Fibroblast of lung (primary cell): ENCODE measurements at regions not wholly inside any gene's neighbourhood (a gene's known extent, or its start where the extent isn't known, plus 50 kb on each side); places are given as distances from the start of the nearest gene placed in this dataset.

ENCODE experiments used
- DNase-seq, 2 donors: peaks; one replicate each; pipeline versions ENCODE4 v3.0.0 to v3.0.0-alpha.2; 2010; ENCODE audit warnings: low read depth in 2 of 2
- H2AFZ ChIP-seq: 2 replicates; pipeline ENCODE4 v1.5.1; 2012; ENCODE audit warnings: low read length, control low read depth, inconsistent platforms
- H3K27ac ChIP-seq: 2 replicates; pipeline ENCODE4 v1.5.1; 2011; ENCODE audit warnings: low read length, control low read depth; ENCODE audit not compliant: insufficient read depth
- H3K27me3 ChIP-seq: 2 replicates; pipeline ENCODE4 v1.5.1; 2011; ENCODE audit warnings: mild to moderate bottlenecking, low read length; ENCODE audit not compliant: control insufficient read depth, insufficient read depth
- H3K36me3 ChIP-seq: 2 replicates; pipeline ENCODE4 v1.5.1; 2011; ENCODE audit warnings: low read length; ENCODE audit not compliant: control insufficient read depth, insufficient read depth
- H3K4me1 ChIP-seq: 2 replicates; pipeline ENCODE4 v1.5.1; 2011; ENCODE audit warnings: low read length; ENCODE audit not compliant: control insufficient read depth, insufficient read depth; ENCODE audit errors: extremely low read depth
- H3K4me2 ChIP-seq: 2 replicates; pipeline ENCODE4 v1.5.1; 2011; ENCODE audit warnings: low read length, control low read depth; ENCODE audit not compliant: insufficient read depth; ENCODE audit errors: extremely low read depth
- H3K4me3 ChIP-seq, 4 experiments: fragments of 200-600 bp in 1 of 4; sonication (generic) in 1 of 4; replicated peaks in 1 of 4; 2 replicates each; pipeline ENCODE4 v1.5.1; 2011 to 2016; ENCODE audit warnings: low read length in 4 of 4, low read depth in 3 of 4, mild to moderate bottlenecking in 3 of 4, control low read depth in 2 of 4, inconsistent platforms in 1 of 4, mixed read lengths in 1 of 4; ENCODE audit not compliant: insufficient read depth in 1 of 4; ENCODE audit errors: control extremely low read depth in 1 of 4
- H3K79me2 ChIP-seq: 2 replicates; pipeline ENCODE4 v1.5.1; 2012; ENCODE audit warnings: mild to moderate bottlenecking, low read length, inconsistent platforms; ENCODE audit not compliant: control insufficient read depth, insufficient read depth
- H3K9ac ChIP-seq: 2 replicates; pipeline ENCODE4 v1.5.1; 2011; ENCODE audit warnings: mild to moderate bottlenecking, low read length, control low read depth; ENCODE audit not compliant: insufficient read depth
- H3K9me3 ChIP-seq: 2 replicates; pipeline ENCODE4 v1.5.1; 2012; ENCODE audit warnings: low read depth, low read length; ENCODE audit not compliant: control insufficient read depth, insufficient read depth
- H4K20me1 ChIP-seq: 2 replicates; pipeline ENCODE4 v1.5.1; 2011; ENCODE audit warnings: low read length; ENCODE audit not compliant: control insufficient read depth, insufficient read depth; ENCODE audit errors: extremely low read depth
- EZH2 ChIP-seq: IDR thresholded peaks from 2 replicates; pipeline ENCODE4 v1.5.1; 2012; ENCODE audit warnings: low read length, control low read depth, mild to moderate bottlenecking; ENCODE audit errors: missing control alignments
- TF ChIP-seq, protein P1 (sequence below), 2 donors: IDR thresholded peaks in 1 of 2; conservative IDR thresholded peaks in 1 of 2; 1 replicate in 1 of 2; 2 replicates in 1 of 2; pipeline ENCODE4 v1.5.1; 2011 to 2012; ENCODE audit warnings: low read length in 2 of 2, control low read depth in 1 of 2, inconsistent platforms in 1 of 2, low read depth in 1 of 2, mild to moderate bottlenecking in 1 of 2

DNA sequence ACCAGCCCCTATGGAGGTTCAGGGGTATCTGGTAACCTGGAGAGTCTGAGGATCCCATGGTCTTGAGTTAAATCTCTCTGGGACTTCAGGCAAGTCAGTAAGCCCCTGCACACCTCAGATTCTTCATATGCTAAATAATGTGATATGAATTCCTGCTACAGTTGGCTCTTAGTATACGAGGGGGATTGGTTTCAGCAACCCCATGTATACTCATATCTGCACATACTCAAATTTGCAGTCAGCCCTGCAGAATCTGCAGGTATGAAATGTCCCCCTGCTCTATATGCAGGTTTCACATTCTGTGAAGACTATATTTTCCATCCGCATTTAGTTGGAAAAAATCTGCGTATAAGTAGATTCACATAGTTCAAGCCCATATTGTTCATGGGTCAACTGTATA lies 136.6 kb downstream of the TOMM20 start:
- Histone ChIP-seq H3K79me2 (no peaks in the 10 kb centered on the region), H3K4me1 (peaks cover 14% of the 10 kb centered on the region), H3K27ac (no peak overlapping the region), H4K20me1 (no peaks in the 10 kb centered on the region), H3K4me2 (no peak overlapping the region), H2AFZ (no peak overlapping the region), H3K27me3 (no peaks in the 10 kb centered on the region), H3K9me3 (no peaks in the 10 kb centered on the region), H3K9ac (no peak overlapping the region), H3K36me3 (no peaks in the 10 kb centered on the region), H3K4me3 (no peak overlapping the region)
- no peak for DNase-seq
- no peak for TF ChIP-seq EZH2
- TF ChIP-seq, protein P1, sequence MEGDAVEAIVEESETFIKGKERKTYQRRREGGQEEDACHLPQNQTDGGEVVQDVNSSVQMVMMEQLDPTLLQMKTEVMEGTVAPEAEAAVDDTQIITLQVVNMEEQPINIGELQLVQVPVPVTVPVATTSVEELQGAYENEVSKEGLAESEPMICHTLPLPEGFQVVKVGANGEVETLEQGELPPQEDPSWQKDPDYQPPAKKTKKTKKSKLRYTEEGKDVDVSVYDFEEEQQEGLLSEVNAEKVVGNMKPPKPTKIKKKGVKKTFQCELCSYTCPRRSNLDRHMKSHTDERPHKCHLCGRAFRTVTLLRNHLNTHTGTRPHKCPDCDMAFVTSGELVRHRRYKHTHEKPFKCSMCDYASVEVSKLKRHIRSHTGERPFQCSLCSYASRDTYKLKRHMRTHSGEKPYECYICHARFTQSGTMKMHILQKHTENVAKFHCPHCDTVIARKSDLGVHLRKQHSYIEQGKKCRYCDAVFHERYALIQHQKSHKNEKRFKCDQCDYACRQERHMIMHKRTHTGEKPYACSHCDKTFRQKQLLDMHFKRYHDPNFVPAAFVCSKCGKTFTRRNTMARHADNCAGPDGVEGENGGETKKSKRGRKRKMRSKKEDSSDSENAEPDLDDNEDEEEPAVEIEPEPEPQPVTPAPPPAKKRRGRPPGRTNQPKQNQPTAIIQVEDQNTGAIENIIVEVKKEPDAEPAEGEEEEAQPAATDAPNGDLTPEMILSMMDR (conservative IDR thresholded peaks at IDR 0.05 in 1 of 2, IDR thresholded peaks at IDR 0.05 in 1 of 2; ENCODE audit: low read depth in 1 of 2, low read length in 2 of 2), result no peak

DNA sequence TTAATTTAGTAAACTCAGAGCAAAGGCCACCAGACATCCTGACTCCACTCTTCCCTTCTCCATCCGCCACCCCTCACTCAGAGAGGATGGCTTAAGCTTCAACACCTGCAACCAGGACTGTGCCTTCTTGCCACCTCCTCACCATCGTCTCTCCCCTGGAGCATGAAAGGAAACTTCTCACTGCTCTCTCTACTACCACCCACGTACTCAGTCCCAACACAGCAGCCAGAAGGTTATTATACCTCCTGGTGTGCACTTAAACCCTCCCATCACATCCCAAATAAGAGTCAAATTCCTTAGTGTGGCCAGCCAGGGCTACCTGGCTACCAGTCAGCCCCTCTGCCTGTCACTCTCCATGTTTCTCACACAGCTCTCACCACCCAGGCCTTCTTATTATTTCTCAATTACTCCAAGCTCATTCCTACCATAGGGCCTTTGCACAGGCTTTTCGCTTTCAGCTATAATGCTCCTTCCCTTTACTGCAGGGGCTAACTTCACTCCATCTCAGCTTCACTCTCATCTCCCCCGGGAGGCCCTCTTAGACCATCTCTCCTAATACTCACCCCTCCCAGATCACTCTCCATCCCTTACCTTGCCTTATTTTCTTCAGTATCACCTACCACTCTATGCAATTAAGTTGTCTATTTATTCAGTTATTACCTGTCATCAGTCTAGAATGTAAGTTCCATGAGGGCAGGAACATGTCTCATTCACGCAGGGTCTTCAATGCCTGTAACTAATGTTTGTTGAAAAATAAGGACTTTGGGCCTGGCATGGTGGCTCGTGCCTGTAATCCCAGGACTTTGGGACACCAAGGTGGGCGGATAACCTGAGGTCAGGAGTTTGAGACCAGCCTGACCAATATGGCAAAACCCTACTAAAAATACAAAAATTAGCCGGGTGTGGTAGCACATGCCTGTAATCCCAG lies 137.5 kb downstream of the TOMM20 start:
- Histone ChIP-seq H3K4me2 (no peak overlapping the region), H3K79me2 (no peaks in the 10 kb centered on the region), H3K4me1 (peaks cover 16% of the 10 kb centered on the region), H3K9ac (no peak overlapping the region), H4K20me1 (no peaks in the 10 kb centered on the region), H3K4me3 (no peak overlapping the region), H3K9me3 (no peaks in the 10 kb centered on the region), H3K27ac (no peak overlapping the region), H3K27me3 (no peaks in the 10 kb centered on the region), H3K36me3 (no peaks in the 10 kb centered on the region), H2AFZ (no peak overlapping the region)
- TF ChIP-seq EZH2, result no peak
- TF ChIP-seq, protein P1 (conservative IDR thresholded peaks at IDR 0.05 in 1 of 2, IDR thresholded peaks at IDR 0.05 in 1 of 2; ENCODE audit: low read depth in 1 of 2, low read length in 2 of 2), result no peak
- no peak for DNase-seq

DNA sequence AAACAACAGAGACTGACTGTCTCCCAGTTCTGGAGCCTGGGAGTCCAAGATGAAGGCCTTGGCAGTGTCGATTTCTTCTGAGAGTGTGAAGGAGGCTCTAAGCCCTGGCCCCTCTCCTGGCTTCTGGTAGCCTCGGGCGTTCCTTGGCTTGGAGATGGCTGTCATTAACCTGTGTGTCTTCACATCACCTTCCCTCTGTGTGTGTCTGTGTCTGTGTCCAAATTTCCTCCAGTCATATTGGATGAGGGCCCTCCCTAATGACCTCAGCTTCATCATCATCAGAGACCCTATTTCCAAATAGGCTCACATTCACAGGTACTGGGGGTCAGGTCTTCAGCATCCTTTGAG lies 138.3 kb downstream of the TOMM20 start:
- H3K9ac ChIP-seq, result no peak overlapping the region
- H3K4me2 ChIP-seq, result no peak overlapping the region
- TF ChIP-seq EZH2, result no peak
- TF ChIP-seq, protein P1 (conservative IDR thresholded peaks at IDR 0.05 in 1 of 2, IDR thresholded peaks at IDR 0.05 in 1 of 2; ENCODE audit: low read depth in 1 of 2, low read length in 2 of 2), result no peak
- DNase-seq, result no peak
- no peak overlapping the region for H2AFZ ChIP-seq
- no peaks in the 10 kb centered on the region for H3K36me3 ChIP-seq
- H3K27ac ChIP-seq, result no peak overlapping the region
- H3K9me3 ChIP-seq, result no peaks in the 10 kb centered on the region
- H3K4me1 ChIP-seq, result peaks cover 18% of the 10 kb centered on the region
- no peaks in the 10 kb centered on the region for H4K20me1 ChIP-seq
- H3K79me2 ChIP-seq, result no peaks in the 10 kb centered on the region
- H3K4me3 ChIP-seq, result no peak overlapping the region
- no peaks in the 10 kb centered on the region for H3K27me3 ChIP-seq
